ENCODE measurements at regions not wholly inside any gene's neighbourhood (a gene's known extent, or its start where the extent isn't known, plus 50 kb on each side); places are given as distances from the start of the nearest gene placed in this dataset.
A peak's percentile ranks its signal among the peaks of the same experiment; 100 is the strongest.
"Not testable (repeated sequence)": the region's sequence is repeated elsewhere in the genome, so short reads cannot be mapped to it uniquely, and the experiment has no call there.

DNA sequence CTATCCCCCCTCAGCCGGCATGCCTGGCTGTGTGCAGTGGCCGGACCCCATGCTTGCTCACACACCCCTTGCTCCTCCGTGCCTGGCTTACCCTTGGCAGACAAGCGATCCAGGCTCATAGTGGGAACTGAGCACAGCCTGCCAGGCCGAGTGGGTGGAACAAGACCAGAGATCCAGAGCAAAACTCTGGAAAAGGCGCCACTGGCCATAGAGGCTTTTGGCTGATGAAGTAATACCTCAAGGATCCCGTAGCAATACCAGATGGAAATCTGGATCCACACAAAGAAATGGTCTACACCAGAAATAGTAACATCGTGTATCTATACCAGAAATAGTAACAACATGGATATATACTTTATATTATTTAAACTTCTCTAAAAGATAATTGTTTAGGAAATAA, 1719.6 kb downstream of the SPATA31A7 start:
- ATAC-seq (replicated peaks); H3K4me3 Mint-ChIP-seq; DNase-seq: not testable (repeated sequence)

GRCh38 chr9:62912278-62912677, 1722.4 kb downstream of the SPATA31A7 start:
- ATAC-seq (replicated peaks); H3K27ac Mint-ChIP-seq; H3K4me1 Mint-ChIP-seq (ENCODE audit: low read depth in 2 of 2); H3K36me3 Mint-ChIP-seq (ENCODE audit: insufficient read depth); H3K9me3 Mint-ChIP-seq; H3K27me3 Mint-ChIP-seq; H3K4me3 Mint-ChIP-seq; DNase-seq: not testable (repeated sequence)

More for the DNA sequence above, 1719.6 kb downstream of the SPATA31A7 start:
- not testable (repeated sequence) for H3K9me3 Mint-ChIP-seq; H3K36me3 Mint-ChIP-seq (ENCODE audit: insufficient read depth); H3K4me1 Mint-ChIP-seq (ENCODE audit: low read depth in 2 of 2); H3K27ac Mint-ChIP-seq; H3K27me3 Mint-ChIP-seq

GRCh38 chr9:62915168-62915567, 1725.3 kb downstream of the SPATA31A7 start:
- not testable (repeated sequence) for H3K27me3 Mint-ChIP-seq; H3K36me3 Mint-ChIP-seq (ENCODE audit: insufficient read depth); ATAC-seq (replicated peaks); H3K4me1 Mint-ChIP-seq (ENCODE audit: low read depth in 2 of 2); H3K27ac Mint-ChIP-seq; H3K4me3 Mint-ChIP-seq; H3K9me3 Mint-ChIP-seq; DNase-seq

DNA sequence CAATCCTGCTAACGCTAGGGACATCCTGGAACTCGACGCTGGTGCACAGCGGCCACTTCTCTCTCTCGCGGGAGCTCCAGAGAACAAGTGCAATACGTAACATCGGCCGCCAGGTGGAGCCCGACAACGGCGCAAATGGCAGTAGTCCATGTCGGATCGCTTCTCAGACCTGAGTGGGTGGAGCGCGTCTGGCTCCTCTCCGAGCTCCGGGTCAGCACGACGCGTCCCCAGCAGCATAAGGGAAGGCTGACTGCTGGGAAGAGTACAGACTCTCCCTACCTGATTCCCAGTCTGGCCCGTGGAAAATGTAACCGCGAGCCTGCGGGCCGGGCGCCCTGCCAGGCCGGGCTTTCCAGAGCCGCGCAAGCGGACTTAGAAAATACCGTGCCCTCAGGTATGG, 1725.8 kb downstream of the SPATA31A7 start:
- H3K27me3 Mint-ChIP-seq; H3K9me3 Mint-ChIP-seq; DNase-seq; H3K27ac Mint-ChIP-seq; H3K4me1 Mint-ChIP-seq (ENCODE audit: low read depth in 2 of 2); H3K4me3 Mint-ChIP-seq; H3K36me3 Mint-ChIP-seq (ENCODE audit: insufficient read depth): not testable (repeated sequence)
- peak; percentile 100 for ATAC-seq (replicated peaks)

GRCh38 chr9:62918648-62919385, 1729.0 kb downstream of the SPATA31A7 start:
- not testable (repeated sequence) for H3K4me3 Mint-ChIP-seq; H3K27ac Mint-ChIP-seq; H3K4me1 Mint-ChIP-seq (ENCODE audit: low read depth in 2 of 2); H3K27me3 Mint-ChIP-seq; ATAC-seq (replicated peaks); DNase-seq; H3K9me3 Mint-ChIP-seq; H3K36me3 Mint-ChIP-seq (ENCODE audit: insufficient read depth)

DNA sequence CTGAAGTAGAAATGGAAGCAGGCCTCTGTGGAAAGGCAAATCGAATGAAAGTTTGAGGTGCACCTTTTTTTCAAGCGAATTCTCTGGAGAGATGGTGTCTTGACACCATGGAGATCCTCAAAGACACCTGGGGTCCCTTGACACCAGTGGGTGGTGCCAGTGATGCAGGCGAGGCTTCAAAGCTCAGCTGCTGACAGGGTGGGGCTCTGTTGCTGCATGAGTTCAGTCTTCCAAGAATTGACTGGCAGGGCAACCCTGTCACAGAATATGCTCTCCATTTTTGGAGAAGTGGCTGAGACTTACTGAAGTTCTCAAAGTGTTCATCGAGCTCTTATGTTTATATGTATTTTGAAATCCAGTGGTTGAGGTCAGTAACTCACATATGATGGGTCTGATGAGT, 1741.6 kb downstream of the SPATA31A7 start:
- H3K9me3 Mint-ChIP-seq; H3K4me3 Mint-ChIP-seq; DNase-seq; H3K36me3 Mint-ChIP-seq (ENCODE audit: insufficient read depth); H3K27me3 Mint-ChIP-seq; H3K4me1 Mint-ChIP-seq (ENCODE audit: low read depth in 2 of 2); ATAC-seq (replicated peaks); H3K27ac Mint-ChIP-seq: not testable (repeated sequence)

DNA sequence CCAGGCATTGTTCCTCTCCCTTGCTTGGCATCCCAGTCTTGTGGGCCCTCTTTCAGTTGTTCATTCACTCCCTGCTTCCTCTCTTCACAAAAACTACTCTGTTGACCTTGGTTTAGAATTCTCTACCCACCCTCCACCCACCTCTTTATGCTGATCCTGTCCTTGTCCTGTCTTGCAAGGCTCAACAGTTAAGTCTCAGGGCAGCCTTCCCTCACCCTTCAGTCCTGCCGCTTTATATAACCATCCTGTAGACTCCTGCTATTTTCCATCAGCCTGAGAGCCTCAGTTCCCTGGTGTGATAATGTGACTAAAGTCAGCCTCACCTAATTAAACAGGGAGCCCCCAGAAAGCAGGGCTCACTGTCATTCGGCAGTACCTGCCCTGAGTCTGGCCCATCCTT, 1763.0 kb downstream of the SPATA31A7 start:
- not testable (repeated sequence) for ATAC-seq (replicated peaks); H3K4me3 Mint-ChIP-seq; H3K4me1 Mint-ChIP-seq (ENCODE audit: low read depth in 2 of 2); H3K27ac Mint-ChIP-seq; H3K9me3 Mint-ChIP-seq; H3K36me3 Mint-ChIP-seq (ENCODE audit: insufficient read depth); H3K27me3 Mint-ChIP-seq; DNase-seq
